DMS 273 treated with DMSO at 0.1 percent for 48 hours (cell line): ENCODE measurements at regions not wholly inside any gene's neighbourhood (a gene's known extent, or its start where the extent isn't known, plus 50 kb on each side); places are given as distances from the start of the nearest gene placed in this dataset.

Source experiments
- DNase-seq: peaks from one replicate; lab custom pipeline; 2025; lab: John Stamatoyannopoulos, UW

- no peak for DNase-seq
These were observed 430.3 kb upstream of the TPM1 start for GRCh38 chr15:62612183-62612733.

- no peak for DNase-seq
These were observed 429.8 kb upstream of the TPM1 start for GRCh38 chr15:62612771-62613170.

GRCh38 chr15:62616746-62617145, 425.8 kb upstream of the TPM1 start:
- no peak for DNase-seq

- no peak for DNase-seq
These were observed 424.8 kb upstream of the TPM1 start for GRCh38 chr15:62617741-62618140.

- DNase-seq = no peak
These were observed 424.1 kb upstream of the TPM1 start for GRCh38 chr15:62618432-62618831.

GRCh38 chr15:62618846-62619504, 423.6 kb upstream of the TPM1 start:
- DNase-seq = no peak

- DNase-seq = no peak
These were observed 423.0 kb upstream of the TPM1 start for GRCh38 chr15:62619526-62619925.

GRCh38 chr15:62622775-62623174, 419.8 kb upstream of the TPM1 start:
- no peak for DNase-seq

- no peak for DNase-seq
These were observed 417.8 kb upstream of the TPM1 start for GRCh38 chr15:62624547-62625378.

GRCh38 chr15:62625429-62626033, 417.0 kb upstream of the TPM1 start:
- DNase-seq = no peak

GRCh38 chr15:62626903-62627302, 415.6 kb upstream of the TPM1 start:
- no peak for DNase-seq

GRCh38 chr15:62631076-62631724, 411.3 kb upstream of the TPM1 start:
- DNase-seq = no peak

- no peak for DNase-seq
These were observed 405.5 kb upstream of the TPM1 start for GRCh38 chr15:62636823-62637573.

- DNase-seq = no peak
These were observed 405.0 kb upstream of the TPM1 start for GRCh38 chr15:62637574-62637897.

- DNase-seq = no peak
These were observed 404.5 kb upstream of the TPM1 start for GRCh38 chr15:62637950-62638619.

- no peak for DNase-seq
These were observed 403.1 kb upstream of the TPM1 start for GRCh38 chr15:62639432-62639831.

- DNase-seq = no peak
These were observed 402.5 kb upstream of the TPM1 start for GRCh38 chr15:62639906-62640605.

- DNase-seq = no peak
These were observed 400.7 kb upstream of the TPM1 start for GRCh38 chr15:62641825-62642224.

GRCh38 chr15:62643572-62643971, 399.0 kb upstream of the TPM1 start:
- no peak for DNase-seq

GRCh38 chr15:62644216-62644888, 398.2 kb upstream of the TPM1 start:
- no peak for DNase-seq
